H1 (cell line): ENCODE measurements at regions not wholly inside any gene's neighbourhood (a gene's known extent, or its start where the extent isn't known, plus 50 kb on each side); places are given as distances from the start of the nearest gene placed in this dataset.

Source experiments
- CHD7 ChIP-seq: fragments of 300-600 bp; sonication (generic); IDR thresholded peaks from 2 replicates; pipeline ENCODE4 v1.7.1; 2012; ENCODE audit warnings: low read length, moderate library complexity, mild to moderate bottlenecking, inconsistent platforms; ENCODE audit not compliant: insufficient replicate concordance

- TF ChIP-seq CHD7, result no peak
Observed at GRCh38 chr2:239488125-239488524, 87.3 kb upstream of the HDAC4 start (continued).
